Neural cell (in vitro differentiated cells): ENCODE measurements at regions not wholly inside any gene's neighbourhood (a gene's known extent, or its start where the extent isn't known, plus 50 kb on each side); places are given as distances from the start of the nearest gene placed in this dataset.

Experiments used
- H2AFZ ChIP-seq: fragments of 200-600, 300-800 bp; sonication (generic), shearing (Covaris generic); 2 replicates; pipeline ENCODE4 v1.6.0; 2014; ENCODE audit warnings: low read depth, mild to moderate bottlenecking, antibody characterized with exemption, low read length, moderate library complexity
- H3F3A ChIP-seq: fragments of 200-600 bp; shearing (Covaris generic); 2 replicates; pipeline ENCODE4 v1.6.1; 2016; ENCODE audit warnings: mild to moderate bottlenecking, moderate library complexity, mixed read lengths, antibody characterized with exemption, low read length; ENCODE audit not compliant: insufficient read depth, poor library complexity, severe bottlenecking
- H3K27ac ChIP-seq: fragments of 200-600, 300-800 bp; sonication (generic), shearing (Covaris generic); 2 replicates; pipeline ENCODE4 v1.5.1; 2014; ENCODE audit warnings: mild to moderate bottlenecking, low read length, moderate library complexity
- H3K27me3 ChIP-seq: fragments of 300-800, 200-600 bp; sonication (generic), shearing (Covaris generic); 2 replicates; pipeline ENCODE4 v1.6.0; 2014; ENCODE audit warnings: mild to moderate bottlenecking, low read depth, low read length, moderate library complexity; ENCODE audit not compliant: insufficient read depth
- H3K36me3 ChIP-seq: fragments of 300-800, 200-600 bp; sonication (generic), shearing (Covaris generic); 2 replicates; pipeline ENCODE4 v1.5.1; 2014; ENCODE audit warnings: mild to moderate bottlenecking, antibody characterized with exemption, low read length, moderate library complexity; ENCODE audit not compliant: insufficient read depth
- H3K4me2 ChIP-seq: fragments of 300-800, 200-600 bp; sonication (generic), shearing (Covaris generic); 2 replicates; pipeline ENCODE4 v1.6.0; 2014; ENCODE audit warnings: mild to moderate bottlenecking, low read length
- H3K4me3 ChIP-seq: fragments of 300-800, 200-600 bp; sonication (generic), shearing (Covaris generic); 2 replicates; pipeline ENCODE4 v1.5.1; 2014; ENCODE audit warnings: mild to moderate bottlenecking, low read length, moderate library complexity
- H3K79me2 ChIP-seq: fragments of 200-600 bp; shearing (Covaris generic); replicated peaks from 2 replicates; pipeline ENCODE4 v1.6.0; 2014; ENCODE audit warnings: mild to moderate bottlenecking, low read length, moderate library complexity; ENCODE audit not compliant: insufficient read depth
- H3K9ac ChIP-seq: fragments of 300-800, 200-600 bp; sonication (generic), shearing (Covaris generic); 2 replicates; pipeline ENCODE4 v1.6.1; 2016; ENCODE audit warnings: mild to moderate bottlenecking, low read length, mixed read lengths
- H3K9me2 ChIP-seq: fragments of 200-600 bp; shearing (Covaris generic); 2 replicates; pipeline ENCODE4 v1.6.1; 2016; ENCODE audit warnings: mild to moderate bottlenecking, low read length, mixed read lengths; ENCODE audit not compliant: insufficient read depth
- H3K9me3 ChIP-seq: fragments of 200-600, 300-800 bp; sonication (generic), shearing (Covaris generic); 2 replicates; pipeline ENCODE4 v1.6.1; 2016; ENCODE audit warnings: mild to moderate bottlenecking, mixed run types, low read length, moderate library complexity, mixed read lengths
- H4K20me1 ChIP-seq: fragments of 200-600 bp; shearing (Covaris generic); 2 replicates; pipeline ENCODE4 v1.6.1; 2016; ENCODE audit warnings: mild to moderate bottlenecking, mixed run types; ENCODE audit not compliant: insufficient read depth
- CTCF ChIP-seq: fragments of 450-650 bp; IDR thresholded peaks from 2 replicates; pipeline ENCODE4 v1.5.1; 2014; ENCODE audit warnings: antibody characterized with exemption, mild to moderate bottlenecking, moderate library complexity; ENCODE audit not compliant: poor library complexity, severe bottlenecking
- EP300 ChIP-seq: fragments of 450-650 bp; conservative IDR thresholded peaks from 2 replicates; pipeline ENCODE4 v1.6.1; 2014; ENCODE audit warnings: antibody characterized with exemption, mild to moderate bottlenecking, moderate library complexity; ENCODE audit not compliant: poor library complexity, severe bottlenecking
- EZH2 ChIP-seq: fragments of 200-600, 300-800 bp; shearing (Covaris generic), sonication (generic); IDR thresholded peaks from 2 replicates; pipeline ENCODE4 v1.6.1; 2014; ENCODE audit warnings: antibody characterized with exemption, low read length, borderline replicate concordance, mild to moderate bottlenecking; ENCODE audit not compliant: insufficient read depth, poor library complexity, severe bottlenecking
- MXI1 ChIP-seq: fragments of 450-650 bp; conservative IDR thresholded peaks from 2 replicates; pipeline ENCODE4 v1.6.1; 2014; ENCODE audit warnings: antibody characterized with exemption, mild to moderate bottlenecking; ENCODE audit not compliant: poor library complexity, severe bottlenecking
- POLR2AphosphoS5 ChIP-seq: IDR thresholded peaks from 2 replicates; pipeline ENCODE4 v1.6.1; 2012
- RAD21 ChIP-seq: fragments of 450-650 bp; conservative IDR thresholded peaks from 2 replicates; pipeline ENCODE4 v1.6.1; 2014; ENCODE audit warnings: antibody characterized with exemption, mild to moderate bottlenecking, moderate library complexity
- REST ChIP-seq: IDR thresholded peaks from 2 replicates; pipeline ENCODE4 v1.6.1; 2012; ENCODE audit warnings: borderline replicate concordance
- SMC3 ChIP-seq: fragments of 450-650 bp; conservative IDR thresholded peaks from 2 replicates; pipeline ENCODE4 v1.6.1; 2014; ENCODE audit warnings: antibody characterized with exemption, mild to moderate bottlenecking, moderate library complexity; ENCODE audit not compliant: poor library complexity
- TAF1 ChIP-seq: IDR thresholded peaks from 2 replicates; pipeline ENCODE4 v1.6.1; 2012; ENCODE audit warnings: low read depth

DNA sequence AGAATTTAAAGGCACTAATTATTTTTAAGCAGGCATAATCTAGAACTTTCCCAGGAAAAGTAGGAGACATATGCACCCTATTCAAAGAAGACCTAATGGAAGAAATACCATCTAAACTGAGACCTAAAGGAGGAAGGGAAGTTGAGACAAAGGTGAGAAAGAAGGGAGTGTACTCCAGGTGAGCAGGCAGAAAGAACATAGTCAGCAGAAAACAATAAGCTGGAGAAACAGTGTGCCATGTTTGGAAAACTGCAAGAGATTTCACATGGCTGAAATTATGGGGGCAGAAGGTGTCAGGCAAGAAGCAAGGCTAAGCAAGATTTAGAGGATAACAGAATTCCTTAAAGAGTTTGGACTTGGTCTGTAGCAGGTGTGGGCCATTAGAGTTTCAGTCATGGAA is 167.0 kb upstream of the USP25 start:
- H3K9me3 ChIP-seq: no peaks in the 10 kb centered on the region
- TF ChIP-seq EZH2 (no peak), TAF1 (no peak), SMC3 (no peak), POLR2AphosphoS5 (no peak), RAD21 (no peak), REST (no peak), MXI1 (no peak), CTCF (no peak), EP300 (no peak)
- no peaks in the 10 kb centered on the region for H3K79me2 ChIP-seq
- no peaks in the 10 kb centered on the region for H3K36me3 ChIP-seq
- H3K4me2 ChIP-seq: no peak overlapping the region
- no peaks in the 10 kb centered on the region for H3F3A ChIP-seq
- H3K27ac ChIP-seq: no peak overlapping the region
- no peak overlapping the region for H3K4me3 ChIP-seq
- H3K9ac ChIP-seq: no peak overlapping the region
- no peak overlapping the region for H2AFZ ChIP-seq
- no peaks in the 10 kb centered on the region for H4K20me1 ChIP-seq
- no peaks in the 10 kb centered on the region for H3K27me3 ChIP-seq
- H3K9me2 ChIP-seq: no peaks in the 10 kb centered on the region

DNA sequence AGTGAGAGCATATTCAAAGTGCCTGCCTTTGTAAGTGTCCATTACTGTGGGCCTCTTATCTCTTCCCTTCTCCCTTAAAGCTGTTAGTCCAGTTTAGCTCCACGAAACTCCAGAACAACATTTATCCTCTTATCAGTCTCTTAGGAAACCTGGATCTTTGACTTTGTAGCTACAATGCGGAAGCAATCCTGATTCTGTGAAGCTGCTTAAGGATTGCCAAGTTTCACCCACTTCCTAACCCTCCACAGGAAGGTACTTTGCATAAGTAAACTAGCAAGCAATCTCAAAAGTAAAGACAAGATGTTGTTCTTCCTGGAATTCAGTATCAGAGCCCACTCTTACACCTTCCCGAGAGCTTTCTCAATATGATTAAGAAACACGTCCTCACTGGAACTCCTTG is 164.9 kb upstream of the USP25 start:
- no peak overlapping the region for H3K4me2 ChIP-seq
- no peaks in the 10 kb centered on the region for H3F3A ChIP-seq
- H3K36me3 ChIP-seq: no peaks in the 10 kb centered on the region
- H3K4me3 ChIP-seq: no peak overlapping the region
- H3K9me2 ChIP-seq: no peaks in the 10 kb centered on the region
- TF ChIP-seq REST: no peak
- TF ChIP-seq EP300: no peak
- no peak for TF ChIP-seq TAF1
- no peak for TF ChIP-seq EZH2
- TF ChIP-seq CTCF: no peak
- no peak for TF ChIP-seq POLR2AphosphoS5
- no peak for TF ChIP-seq SMC3
- no peak for TF ChIP-seq MXI1
- no peak for TF ChIP-seq RAD21
- H3K9me3 ChIP-seq: no peaks in the 10 kb centered on the region
- H3K79me2 ChIP-seq: no peaks in the 10 kb centered on the region
- no peak overlapping the region for H2AFZ ChIP-seq
- no peaks in the 10 kb centered on the region for H4K20me1 ChIP-seq
- no peaks in the 10 kb centered on the region for H3K27me3 ChIP-seq
- no peak overlapping the region for H3K27ac ChIP-seq
- no peak overlapping the region for H3K9ac ChIP-seq
